GM20000 (cell line): ENCODE measurements at regions not wholly inside any gene's neighbourhood (a gene's known extent, or its start where the extent isn't known, plus 50 kb on each side); places are given as distances from the start of the nearest gene placed in this dataset.
"Not testable (repeated sequence)": the region's sequence is repeated elsewhere in the genome, so short reads cannot be mapped to it uniquely, and the experiment has no call there.

ENCODE experiments used
- DNase-seq: peaks from one replicate; pipeline ENCODE4 v3.0.0; 2012; ENCODE audit warnings: low spot score
- TF ChIP-seq, protein P1 (sequence below): IDR thresholded peaks from 2 replicates; pipeline ENCODE4 v1.5.1; 2012; ENCODE audit warnings: mild to moderate bottlenecking, control low read depth; ENCODE audit errors: extremely low read depth, missing control alignments

DNA sequence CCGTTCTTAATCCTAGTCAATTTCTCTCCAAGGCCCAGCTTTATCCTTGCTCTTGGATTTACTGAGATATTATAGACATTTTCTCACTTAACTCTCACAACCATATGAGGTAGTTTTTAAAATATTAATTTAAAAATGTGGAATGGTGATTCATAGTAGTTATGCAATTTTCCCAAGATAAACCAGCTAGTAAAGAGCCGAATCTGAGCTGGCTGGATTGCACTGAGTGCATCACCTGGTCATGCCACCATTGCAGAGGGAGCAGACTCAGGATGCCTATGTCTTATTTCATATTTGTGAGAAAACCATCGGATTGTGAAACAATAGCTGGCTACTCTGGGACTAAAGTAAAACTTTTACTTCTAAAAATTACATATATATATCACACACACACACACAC is 494.0 kb downstream of the KCNT2 start:
- DNase-seq, result no peak
- TF ChIP-seq, protein P1, sequence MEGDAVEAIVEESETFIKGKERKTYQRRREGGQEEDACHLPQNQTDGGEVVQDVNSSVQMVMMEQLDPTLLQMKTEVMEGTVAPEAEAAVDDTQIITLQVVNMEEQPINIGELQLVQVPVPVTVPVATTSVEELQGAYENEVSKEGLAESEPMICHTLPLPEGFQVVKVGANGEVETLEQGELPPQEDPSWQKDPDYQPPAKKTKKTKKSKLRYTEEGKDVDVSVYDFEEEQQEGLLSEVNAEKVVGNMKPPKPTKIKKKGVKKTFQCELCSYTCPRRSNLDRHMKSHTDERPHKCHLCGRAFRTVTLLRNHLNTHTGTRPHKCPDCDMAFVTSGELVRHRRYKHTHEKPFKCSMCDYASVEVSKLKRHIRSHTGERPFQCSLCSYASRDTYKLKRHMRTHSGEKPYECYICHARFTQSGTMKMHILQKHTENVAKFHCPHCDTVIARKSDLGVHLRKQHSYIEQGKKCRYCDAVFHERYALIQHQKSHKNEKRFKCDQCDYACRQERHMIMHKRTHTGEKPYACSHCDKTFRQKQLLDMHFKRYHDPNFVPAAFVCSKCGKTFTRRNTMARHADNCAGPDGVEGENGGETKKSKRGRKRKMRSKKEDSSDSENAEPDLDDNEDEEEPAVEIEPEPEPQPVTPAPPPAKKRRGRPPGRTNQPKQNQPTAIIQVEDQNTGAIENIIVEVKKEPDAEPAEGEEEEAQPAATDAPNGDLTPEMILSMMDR, result no peak

DNA sequence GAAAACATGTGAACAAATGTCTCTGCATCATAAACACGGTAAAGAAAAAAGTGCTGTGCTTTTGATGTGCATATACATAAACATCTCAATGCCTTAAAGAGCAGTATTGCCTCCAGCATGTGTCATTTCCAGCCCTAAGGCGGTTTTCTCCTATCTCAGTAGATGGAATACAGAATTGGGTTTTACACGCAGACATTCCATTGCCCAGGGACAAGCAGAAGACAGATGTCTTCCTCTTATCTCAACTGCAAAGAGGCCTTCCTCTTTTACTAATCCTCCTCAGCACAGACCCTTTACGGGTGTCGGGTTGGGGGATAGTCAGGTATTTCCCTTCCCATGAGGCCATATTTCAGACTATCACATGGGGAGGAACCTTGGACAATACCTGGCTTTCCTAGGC is 499.2 kb downstream of the KCNT2 start:
- DNase-seq, result not testable (repeated sequence)

DNA sequence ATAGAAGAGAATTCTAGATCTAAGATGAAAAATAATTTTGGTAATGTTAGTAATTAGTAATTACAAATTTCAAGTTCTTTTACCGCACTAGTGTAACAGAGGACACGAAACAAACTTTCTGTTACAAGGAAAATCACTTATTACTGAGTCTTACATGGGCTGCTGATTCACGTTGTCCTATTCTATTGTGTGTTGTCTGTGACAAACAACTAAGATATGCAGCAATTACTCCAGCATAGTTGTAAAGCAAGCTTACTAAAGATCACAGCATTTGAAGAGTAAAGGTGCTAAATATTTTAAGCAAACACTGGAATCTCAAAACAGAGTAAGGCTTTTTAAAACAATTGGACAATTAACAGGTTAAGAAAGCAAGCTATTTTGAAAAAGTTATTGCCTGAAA is 502.3 kb downstream of the KCNT2 start:
- TF ChIP-seq, protein P1, result no peak
- DNase-seq, result no peak

DNA sequence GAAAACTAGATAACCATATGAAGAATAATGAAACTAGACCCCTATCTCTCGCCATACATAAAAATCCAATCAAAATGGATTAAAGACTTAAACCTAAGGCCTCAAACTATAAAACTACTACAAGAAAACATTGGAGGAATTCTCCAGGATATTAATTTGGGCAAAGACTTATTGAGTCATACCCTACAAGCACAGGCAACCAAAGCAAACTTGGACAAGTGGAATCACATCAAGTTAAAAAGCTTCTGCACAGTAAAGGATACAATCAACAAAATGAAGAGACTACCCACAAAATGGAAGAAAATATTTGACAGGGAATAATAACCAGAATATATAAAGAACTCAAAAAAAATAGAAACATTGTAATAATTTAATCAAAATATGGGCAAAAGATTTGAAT is 505.4 kb downstream of the KCNT2 start:
- no peak for DNase-seq
- TF ChIP-seq, protein P1, result no peak

DNA sequence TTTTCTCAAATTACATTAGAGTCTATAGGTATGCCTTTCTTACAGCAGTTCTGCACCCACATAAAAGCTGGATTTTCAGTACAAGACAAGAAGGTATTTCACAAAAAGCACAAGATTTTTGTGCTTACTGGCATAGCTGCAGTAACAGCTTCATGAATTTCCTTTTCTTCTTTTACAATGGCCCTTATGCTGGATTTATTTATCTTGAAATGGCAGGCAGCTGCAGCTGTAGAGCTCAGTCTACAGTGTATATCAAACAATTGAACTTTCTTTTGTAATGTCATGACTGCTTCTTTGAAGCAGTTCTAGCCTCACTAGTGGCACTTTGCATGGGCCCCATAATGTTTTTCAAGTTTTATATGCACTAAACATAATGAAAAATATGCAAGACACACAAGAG is 510.2 kb downstream of the KCNT2 start:
- no peak for DNase-seq

DNA sequence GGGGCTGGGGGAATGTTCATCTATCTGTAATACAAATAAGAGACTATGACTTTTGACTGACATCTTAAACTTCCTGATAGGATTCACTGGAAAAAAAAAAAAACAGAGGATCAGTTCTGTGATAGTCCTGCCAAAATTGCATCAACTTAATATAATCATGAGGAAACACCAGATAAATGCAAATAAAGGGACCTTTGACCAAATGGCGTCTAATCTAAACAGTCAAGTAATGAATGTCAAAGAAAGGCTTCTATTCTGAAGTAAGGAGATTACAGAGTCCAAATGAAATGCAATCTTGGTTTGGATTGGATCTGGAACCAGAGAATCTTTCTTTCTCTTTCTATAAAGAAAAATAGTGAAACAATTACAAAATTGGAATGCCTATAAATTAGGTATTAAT is 513.4 kb downstream of the KCNT2 start:
- DNase-seq, result no peak
- TF ChIP-seq, protein P1, result no peak

More for the DNA sequence above, 510.2 kb downstream of the KCNT2 start:
- TF ChIP-seq, protein P1, result no peak

DNA sequence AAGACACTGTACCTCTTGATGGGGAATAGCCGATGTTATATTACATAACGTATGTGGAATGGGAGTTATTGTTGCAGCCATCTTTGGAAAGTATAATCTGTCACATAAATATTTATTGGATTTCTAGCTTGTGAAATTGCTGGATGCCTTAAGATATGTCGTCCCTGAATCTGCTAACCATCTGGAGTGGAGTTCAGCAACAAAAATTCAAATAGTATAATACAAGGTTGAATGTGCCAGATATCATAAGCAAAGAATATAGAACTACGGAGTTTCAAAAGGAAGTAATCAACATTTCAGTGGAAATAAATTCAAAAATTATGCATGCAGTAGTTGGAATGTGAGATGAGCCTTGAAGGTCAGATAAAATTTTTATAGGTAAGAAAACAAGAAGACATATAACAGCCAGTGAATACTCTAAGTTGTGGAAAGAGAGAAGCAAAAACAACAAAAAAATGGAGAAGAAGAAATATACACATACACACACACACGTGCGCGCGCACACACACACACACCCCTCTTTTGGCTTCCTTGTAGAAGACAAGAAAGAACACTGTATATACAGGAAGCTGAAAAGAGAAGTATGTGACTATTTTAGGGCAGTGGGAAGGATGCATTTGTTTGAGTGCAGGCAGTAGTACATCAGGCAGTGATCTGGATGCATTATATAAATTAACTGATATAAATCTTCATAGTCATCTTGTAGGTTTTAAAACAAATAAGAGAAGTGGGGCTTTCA is 516.7 kb downstream of the KCNT2 start:
- DNase-seq, result no peak
- TF ChIP-seq, protein P1, result no peak

DNA sequence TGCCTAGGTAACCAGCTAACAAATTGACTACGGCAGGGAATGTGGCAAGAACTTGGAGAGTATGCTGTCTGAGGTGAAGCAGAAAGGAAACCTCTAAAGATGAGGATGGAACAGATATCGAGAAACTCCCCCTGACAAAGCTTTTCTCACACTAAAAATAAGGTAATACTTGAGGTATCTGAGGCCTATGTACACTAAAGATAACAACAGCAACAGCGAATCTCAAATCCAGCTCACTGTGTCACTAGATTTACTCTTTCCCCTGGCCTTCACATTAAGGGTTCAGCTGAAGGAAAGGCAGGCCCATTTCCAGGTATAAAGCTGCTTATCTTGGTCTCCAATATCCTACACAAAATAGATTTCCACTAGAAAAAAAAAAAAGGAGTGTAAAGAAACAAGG is 518.0 kb downstream of the KCNT2 start:
- no peak for DNase-seq
- TF ChIP-seq, protein P1, result no peak
